Inflammatory macrophage treated with lipopolysaccharide for 1 hour (primary cell): ENCODE measurements at regions not wholly inside any gene's neighbourhood (a gene's known extent, or its start where the extent isn't known, plus 50 kb on each side); places are given as distances from the start of the nearest gene placed in this dataset.

Experiments used
- DNase-seq, 2 donors: peaks; one replicate each; pipeline ENCODE4 v3.0.0-alpha.2; 2020 to 2022

- DNase-seq, result no peak
Measured at GRCh38 chr13:97139691-97140090, 82.4 kb upstream of the MBNL2 start.

GRCh38 chr13:97140131-97140530 is 82.0 kb upstream of the MBNL2 start:
- no peak for DNase-seq

- DNase-seq, result no peak
Measured at GRCh38 chr13:97140611-97141010, 81.5 kb upstream of the MBNL2 start.

- no peak for DNase-seq
Measured at GRCh38 chr13:97141097-97141496, 81.0 kb upstream of the MBNL2 start.

- DNase-seq, result peak; percentile 6 to 25
Measured at GRCh38 chr13:97141564-97142005, 80.5 kb upstream of the MBNL2 start.

- DNase-seq, result no peak
Measured at GRCh38 chr13:97142452-97142851, 79.7 kb upstream of the MBNL2 start.

- no peak for DNase-seq
Measured at GRCh38 chr13:97145057-97145456, 77.1 kb upstream of the MBNL2 start.

GRCh38 chr13:97148894-97149293 is 73.2 kb upstream of the MBNL2 start:
- DNase-seq, result no peak

GRCh38 chr13:97160421-97160820 is 61.7 kb upstream of the MBNL2 start:
- no peak for DNase-seq

GRCh38 chr13:97161582-97162231 is 60.4 kb upstream of the MBNL2 start:
- DNase-seq, result no peak

GRCh38 chr13:97165502-97166425 is 56.4 kb upstream of the MBNL2 start:
- DNase-seq, result no peak

- DNase-seq, result no peak
Measured at GRCh38 chr13:97171136-97171535, 51.0 kb upstream of the MBNL2 start.
